HuH-7.5 (cell line): ENCODE measurements at regions not wholly inside any gene's neighbourhood (a gene's known extent, or its start where the extent isn't known, plus 50 kb on each side); places are given as distances from the start of the nearest gene placed in this dataset.

Experiments
- DNase-seq: peaks from one replicate; pipeline ENCODE4 v3.0.0; 2011; ENCODE audit warnings: low spot score

DNA sequence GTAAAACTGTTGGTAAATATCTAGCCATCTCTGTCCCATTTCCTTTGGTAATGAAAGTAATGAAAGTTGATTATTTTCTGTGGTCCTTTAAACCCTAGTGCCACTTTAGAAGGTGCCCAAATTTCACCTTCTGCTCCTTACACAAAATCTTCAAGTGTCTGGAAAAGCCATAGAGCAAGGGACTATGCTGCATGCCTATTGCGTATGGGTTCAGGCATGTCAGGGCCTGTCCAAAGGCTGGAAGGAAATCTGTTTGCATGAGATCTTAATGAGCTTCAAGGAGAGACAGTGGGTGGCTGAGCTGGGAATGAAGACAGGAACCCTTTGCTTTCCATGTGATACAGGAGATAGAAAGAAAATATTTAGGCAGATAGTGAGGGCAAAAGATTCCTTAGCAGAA lies 66.6 kb upstream of the CCN6 start:
- no peak for DNase-seq

DNA sequence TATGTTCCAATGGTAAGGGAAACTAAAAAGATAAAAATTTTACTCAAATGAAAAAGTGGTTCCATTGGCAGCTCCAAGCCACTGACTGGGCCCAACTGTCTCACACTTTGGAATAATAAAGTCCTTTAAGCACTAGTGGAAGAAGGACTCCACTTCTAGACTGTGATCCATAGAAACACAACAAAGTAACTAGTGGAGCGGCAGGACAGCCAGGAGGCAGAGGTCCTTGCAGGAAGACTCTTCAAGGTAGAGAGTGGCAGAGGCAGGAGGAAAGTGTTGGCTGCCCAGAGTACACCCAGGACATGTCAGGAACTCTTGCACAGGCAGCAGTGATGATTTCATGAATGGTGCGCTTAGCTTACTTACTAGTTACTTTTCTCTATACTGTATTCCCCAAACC lies 65.0 kb upstream of the CCN6 start:
- no peak for DNase-seq

DNA sequence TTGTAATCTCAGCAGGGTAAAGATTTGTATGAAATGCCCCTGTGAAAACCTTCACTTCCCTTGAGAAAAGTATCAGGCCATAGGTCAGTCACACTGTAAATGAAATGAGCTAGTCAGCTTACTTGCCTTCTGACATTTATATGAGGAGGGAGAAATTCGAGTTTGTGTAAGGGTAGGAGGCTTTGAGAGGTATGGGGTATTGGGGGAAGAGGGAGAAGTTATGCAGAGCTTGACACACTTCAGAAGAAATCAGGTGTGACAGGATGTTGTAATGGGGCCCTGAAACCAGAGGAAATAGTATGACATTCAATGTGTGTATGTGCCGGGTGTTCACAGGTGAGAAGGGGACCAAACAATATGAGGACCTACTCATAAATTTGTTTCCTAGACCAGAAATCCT lies 64.2 kb upstream of the CCN6 start:
- DNase-seq: no peak

DNA sequence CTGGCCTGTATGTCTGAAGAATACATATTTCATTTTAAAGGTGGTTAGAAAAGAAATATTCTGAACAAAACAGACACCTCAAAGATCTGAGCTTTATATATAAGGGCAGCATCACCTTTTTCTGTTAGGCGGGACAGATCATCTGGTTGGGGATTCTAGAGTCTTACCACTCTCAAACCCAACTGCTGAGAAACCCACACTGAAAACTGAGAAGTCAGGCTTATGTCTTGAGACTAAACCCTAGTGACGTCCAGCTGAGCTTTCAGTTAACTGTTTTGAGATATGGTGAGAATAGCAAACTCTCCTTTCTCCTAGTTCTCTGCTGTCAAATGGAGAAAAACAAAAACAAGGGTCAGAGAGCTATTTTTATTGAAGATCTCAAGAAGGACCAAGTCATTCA lies 63.7 kb upstream of the CCN6 start:
- no peak for DNase-seq

DNA sequence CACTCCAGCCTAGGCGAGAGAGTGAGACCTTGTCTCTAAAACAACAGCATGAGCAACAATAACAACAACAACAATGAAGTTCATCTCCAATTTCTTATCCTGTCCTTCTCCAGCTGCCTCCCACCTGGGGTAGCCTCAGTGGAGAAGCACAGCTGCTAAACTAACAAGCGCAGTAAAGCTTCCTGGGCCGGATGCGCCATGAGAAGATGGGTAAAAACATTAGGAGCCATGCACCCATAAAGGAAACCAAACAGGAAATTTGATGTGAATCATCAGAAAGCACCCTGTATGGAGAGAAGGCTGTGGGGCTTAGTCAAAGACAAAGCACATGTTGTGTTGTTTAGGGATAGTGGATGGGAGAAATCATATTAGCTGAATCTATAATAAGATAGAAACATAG lies 61.1 kb upstream of the CCN6 start:
- DNase-seq: no peak

DNA sequence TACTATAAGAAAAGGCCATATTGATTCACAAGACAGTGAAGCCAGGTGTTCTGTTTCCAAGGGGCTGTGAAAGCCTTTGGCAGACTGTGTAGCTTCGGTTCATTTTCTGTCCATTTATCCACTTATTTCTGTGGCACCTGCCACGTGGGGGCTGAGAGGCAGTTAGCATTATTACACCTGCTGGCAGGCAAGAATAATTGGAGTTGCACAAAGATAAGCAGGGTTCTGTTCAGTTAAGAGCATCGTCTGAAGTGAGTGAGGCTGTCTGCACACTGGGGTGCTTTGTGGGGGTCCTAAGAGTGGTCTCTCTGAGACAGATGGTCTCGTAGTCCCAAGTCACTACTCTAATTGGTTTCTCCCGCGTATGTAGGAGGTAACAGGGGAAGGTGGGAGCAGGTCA lies 60.6 kb upstream of the CCN6 start:
- DNase-seq: no peak

DNA sequence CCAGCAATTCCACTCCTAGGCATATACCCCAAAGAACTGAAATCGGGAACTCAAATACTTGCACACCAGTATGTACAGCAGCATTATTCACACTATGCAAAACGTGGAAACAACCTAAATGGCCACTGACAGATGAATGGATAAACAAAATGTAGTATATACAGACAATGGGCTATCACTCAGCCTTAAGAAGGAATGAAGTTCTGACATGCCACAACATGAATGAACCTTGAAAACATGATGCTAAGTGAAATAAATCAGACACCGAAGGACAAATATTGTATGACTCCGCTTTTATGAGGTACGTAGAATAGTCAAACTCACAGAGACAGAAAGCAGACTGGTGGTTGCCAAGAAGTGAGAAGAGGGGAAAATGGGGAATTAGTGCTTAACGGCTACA lies 59.1 kb upstream of the CCN6 start:
- DNase-seq: no peak

DNA sequence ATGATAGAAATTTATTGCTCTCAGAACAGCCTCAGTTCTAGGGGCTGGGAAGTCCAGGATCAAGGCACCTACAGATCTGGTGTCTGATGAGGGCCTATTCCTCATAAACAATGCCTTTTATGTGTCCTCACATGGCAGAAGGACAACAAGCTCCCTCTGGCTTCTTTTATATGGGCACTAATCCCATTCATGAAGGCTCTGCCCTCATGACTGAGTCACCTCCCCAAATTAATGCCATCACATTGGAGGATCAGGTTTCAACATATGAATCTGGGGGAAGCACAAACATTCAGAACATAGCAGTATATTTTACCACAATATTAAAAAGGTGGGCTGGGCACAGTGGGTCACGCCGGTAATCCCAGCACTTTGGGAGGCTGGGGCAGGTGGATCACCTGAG lies 58.5 kb upstream of the CCN6 start:
- DNase-seq: no peak

DNA sequence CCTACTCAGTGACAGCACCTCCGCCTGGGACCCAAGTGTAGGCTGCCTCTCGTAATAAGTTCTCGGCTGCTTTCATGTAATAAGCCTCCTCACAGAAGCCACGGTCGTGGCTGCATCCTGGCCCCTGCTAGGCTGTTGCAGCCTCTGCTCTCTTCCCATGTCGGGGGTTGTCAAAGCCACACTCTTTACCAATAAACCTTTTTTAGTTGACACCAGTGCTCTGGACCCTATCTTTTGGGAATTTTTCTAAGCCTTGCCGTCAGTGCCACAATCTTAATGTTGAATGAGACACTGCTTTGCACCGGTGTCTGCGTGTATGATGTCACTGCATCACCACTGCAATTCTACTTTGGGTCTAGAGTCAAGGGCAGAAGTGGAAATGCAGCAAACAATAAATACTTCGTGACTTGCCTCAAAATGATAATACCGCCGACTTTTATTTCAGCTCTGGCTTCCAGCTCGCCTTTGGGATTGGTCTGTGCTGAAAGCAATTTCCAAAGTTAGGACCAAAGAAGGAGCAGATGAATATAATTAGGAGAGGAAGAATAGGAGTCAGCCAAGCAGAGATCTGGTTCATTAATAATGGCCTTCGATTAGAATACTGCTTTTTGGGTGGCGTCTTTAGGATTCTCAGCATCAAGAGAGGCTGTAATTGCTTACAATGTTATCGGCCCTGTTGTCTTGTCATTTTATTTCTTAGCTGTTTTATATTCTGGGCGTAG lies 57.6 kb upstream of the CCN6 start:
- no peak for DNase-seq

DNA sequence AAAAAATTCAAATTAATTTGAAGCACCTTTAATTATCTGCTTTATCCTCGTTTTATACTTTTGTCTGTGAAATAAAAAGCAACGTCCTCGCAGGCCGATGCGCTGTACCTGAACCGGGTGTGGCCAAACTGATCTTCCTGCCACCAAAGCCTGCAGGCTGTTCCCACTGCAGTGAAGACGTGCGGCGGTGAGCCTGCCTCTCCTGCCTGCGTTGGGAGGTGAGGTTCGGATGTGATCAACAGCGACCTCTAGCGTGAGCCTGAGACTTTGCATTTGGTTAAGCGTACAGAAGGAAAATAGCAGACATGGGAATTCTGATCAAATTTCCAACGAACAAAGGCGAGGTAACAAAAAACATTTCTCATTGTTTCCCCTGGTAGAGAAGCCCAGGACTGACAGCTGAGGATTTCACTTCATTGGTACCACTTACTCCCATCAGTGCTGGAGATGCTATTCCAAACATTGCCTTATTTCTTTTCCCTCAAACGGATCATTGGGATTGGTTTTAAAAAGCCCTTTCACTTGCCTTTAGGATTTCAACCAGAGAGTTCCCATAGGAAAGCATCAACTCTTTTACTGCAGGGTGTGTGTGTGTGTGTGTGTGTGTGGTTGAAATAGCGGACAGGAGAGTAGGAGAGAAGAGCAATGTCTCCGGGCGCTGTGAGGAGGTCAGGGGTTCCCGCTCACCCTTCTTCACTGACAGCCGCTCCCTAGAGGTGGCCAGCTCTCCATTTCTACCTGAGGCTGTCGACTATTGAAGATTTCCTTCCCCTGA lies 56.6 kb upstream of the CCN6 start:
- DNase-seq: peak; percentile 38

DNA sequence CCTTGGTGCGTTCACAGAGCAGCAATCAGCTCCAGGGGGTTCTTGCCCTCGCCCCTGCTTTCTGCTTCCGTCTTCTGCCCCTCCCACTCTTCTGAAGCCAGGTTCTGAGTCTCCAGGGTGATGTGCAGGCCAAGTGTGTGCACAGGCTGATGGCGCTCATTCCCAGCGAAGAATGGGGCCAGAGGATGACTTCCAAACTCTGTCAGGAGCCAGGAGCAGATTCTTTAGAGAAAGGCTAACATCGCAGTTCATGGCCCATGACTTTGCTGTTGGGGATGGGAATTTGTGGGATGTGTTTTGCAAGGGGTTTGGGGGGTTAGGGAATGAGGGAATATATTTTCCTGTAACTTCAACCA lies 56.1 kb upstream of the CCN6 start:
- no peak for DNase-seq

DNA sequence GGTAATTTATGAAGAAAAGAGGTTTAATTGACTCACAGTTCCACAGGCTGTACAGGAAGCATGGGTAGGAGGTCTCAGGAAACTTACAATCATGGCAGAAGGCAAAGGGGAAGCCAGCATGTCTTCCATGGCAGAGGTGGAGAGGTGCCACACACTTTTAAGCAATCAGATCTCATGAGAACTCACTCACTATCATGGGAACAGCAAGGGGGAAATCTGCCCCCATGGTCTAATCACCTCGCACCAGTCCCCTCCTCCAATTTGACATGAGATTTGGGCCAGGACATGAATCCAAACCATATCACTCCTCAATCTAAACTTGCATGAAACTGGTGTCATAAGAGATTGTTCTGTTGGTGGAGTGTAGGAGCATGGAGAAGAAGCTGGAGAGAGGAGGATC lies 51.6 kb upstream of the CCN6 start:
- no peak for DNase-seq
